Naive thymus-derived CD4-positive, alpha-beta T cell (primary cell): ENCODE measurements at regions not wholly inside any gene's neighbourhood (a gene's known extent, or its start where the extent isn't known, plus 50 kb on each side); places are given as distances from the start of the nearest gene placed in this dataset.

ENCODE experiments used
- ATAC-seq: fragments of 150-1000 bp; cut with Tn5 transposase; 2 replicates; pipeline ENCODE4 v1.10.0; 2021; ENCODE audit warnings: mild to moderate bottlenecking, moderate library complexity
- CTCF ChIA-PET: fragments of 350-600 bp; sonication (Branson Sonifier 250); formaldehyde crosslinking; loops from one replicate; lab custom pipeline; 2021; ENCODE audit warnings: antibody characterized with exemption; lab: Charles Lee
- POLR2A ChIA-PET: fragments of 350-600 bp; sonication (Branson Sonifier 250); formaldehyde crosslinking; loops from one replicate; lab custom pipeline; 2021; ENCODE audit warnings: antibody characterized with exemption, inconsistent platforms; lab: Charles Lee
- DNase-seq, 9 donors: peaks; one replicate each; pipeline versions ENCODE4 v3.0.0 to v3.0.0-alpha.2; 2020 to 2022; ENCODE audit warnings: mixed read lengths in 1 of 9
- H3K27ac ChIP-seq: one replicate; pipeline ENCODE4 v1.7.0; 2013; ENCODE audit warnings: mild to moderate bottlenecking, low read depth, low read length, moderate library complexity
- H3K27me3 ChIP-seq, 2 donors: one replicate each; pipeline ENCODE4 v1.7.0; 2013; ENCODE audit warnings: low read length in 2 of 2, mild to moderate bottlenecking in 2 of 2, moderate library complexity in 2 of 2; ENCODE audit not compliant: control insufficient read depth in 2 of 2, insufficient read depth in 2 of 2
- H3K36me3 ChIP-seq, 3 experiments: 1 replicate in 2 of 3; 2 replicates in 1 of 3; pipeline ENCODE4 v1.7.0; 2013; ENCODE audit warnings: low read length in 3 of 3, mild to moderate bottlenecking in 3 of 3, moderate library complexity in 1 of 3; ENCODE audit not compliant: insufficient read depth in 3 of 3, control insufficient read depth in 2 of 3
- H3K4me1 ChIP-seq, 2 donors: one replicate each; pipeline ENCODE4 v1.7.0; 2013; ENCODE audit warnings: low read length in 2 of 2, mild to moderate bottlenecking in 2 of 2, moderate library complexity in 1 of 2; ENCODE audit not compliant: control insufficient read depth in 2 of 2, insufficient read depth in 2 of 2
- H3K4me3 ChIP-seq: 2 replicates; pipeline ENCODE4 v1.7.0; 2013; ENCODE audit warnings: mild to moderate bottlenecking, low read length
- H3K9me3 ChIP-seq, 3 experiments: 1 replicate in 2 of 3; 2 replicates in 1 of 3; pipeline ENCODE4 v1.7.0; 2013; ENCODE audit warnings: low read length in 3 of 3; ENCODE audit not compliant: control insufficient read depth in 2 of 3
- H3K27ac Mint-ChIP-seq, 9 donors: one replicate each; pipeline ENCODE4 v1.8.0; 2020 to 2022; ENCODE audit warnings: mixed read lengths in 9 of 9, mild to moderate bottlenecking in 8 of 9, moderate library complexity in 5 of 9, inconsistent platforms in 2 of 9
- H3K27me3 Mint-ChIP-seq, 5 donors: one replicate each; pipeline ENCODE4 v1.8.0; 2021 to 2022; ENCODE audit warnings: mixed read lengths in 5 of 5, mild to moderate bottlenecking in 1 of 5
- H3K36me3 Mint-ChIP-seq, 5 donors: one replicate each; pipeline ENCODE4 v1.8.0; 2020 to 2022; ENCODE audit warnings: mixed read lengths in 5 of 5, mild to moderate bottlenecking in 3 of 5, inconsistent platforms in 1 of 5
- H3K4me1 Mint-ChIP-seq, 7 donors: one replicate each; pipeline ENCODE4 v1.8.0; 2020 to 2022; ENCODE audit warnings: mixed read lengths in 7 of 7, mild to moderate bottlenecking in 3 of 7, inconsistent platforms in 1 of 7
- H3K4me3 Mint-ChIP-seq, 10 donors: one replicate each; pipeline ENCODE4 v1.8.0; 2020 to 2022; ENCODE audit warnings: mild to moderate bottlenecking in 10 of 10, mixed read lengths in 10 of 10, moderate library complexity in 6 of 10, inconsistent platforms in 2 of 10
- H3K9me3 Mint-ChIP-seq, 11 donors: one replicate each; pipeline ENCODE4 v1.8.0; 2020 to 2022; ENCODE audit warnings: mixed read lengths in 11 of 11, mild to moderate bottlenecking in 4 of 11, inconsistent platforms in 1 of 11, moderate library complexity in 1 of 11
- intact Hi-C, 2 donors: fragments of 100-400 bp; cut with micrococcal nuclease; formaldehyde crosslinking; loops; one replicate each; pipeline ENCODE4 v1.15.1; 2023

DNA sequence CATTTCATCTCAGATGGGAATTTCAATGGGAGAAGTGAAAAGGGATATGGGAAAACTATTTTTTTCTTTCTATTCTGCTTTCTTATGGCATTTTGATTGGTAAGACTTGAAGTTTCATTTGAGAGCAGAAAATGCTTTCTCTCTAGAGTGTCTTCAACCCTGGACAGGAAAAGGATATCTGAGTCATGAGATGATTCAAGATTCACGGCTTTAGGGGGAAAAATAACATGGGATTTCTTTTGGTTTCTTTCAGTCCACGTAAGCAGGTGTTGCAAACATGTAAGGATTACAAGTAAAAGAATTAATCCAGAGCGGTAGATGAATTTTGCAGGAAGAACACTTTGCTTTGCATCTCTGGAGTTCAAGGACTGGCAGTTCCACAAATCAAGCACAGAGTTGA is 1001.0 kb upstream of the TENM4 start:
- Histone ChIP-seq H3K4me3 (no peak overlapping the region), H3K27me3 (no peaks in the 10 kb centered on the region), H3K27ac (no peak overlapping the region), H3K36me3 (no peaks in the 10 kb centered on the region), H3K4me1 (no peaks in the 10 kb centered on the region), H3K9me3 (no peaks in the 10 kb centered on the region)
- Mint-ChIP-seq H3K4me1 (no peaks in the 10 kb centered on the region), H3K36me3 (no peaks in the 10 kb centered on the region), H3K9me3 (peaks cover 0 to 20% (median 14%) of the 10 kb centered on the region in 11 donors), H3K27me3 (no peaks in the 10 kb centered on the region), H3K4me3 (no peak overlapping the region), H3K27ac (no peak overlapping the region)
- DNase-seq (no peak), ATAC-seq (no peak)
- ChIA-PET POLR2A (no interaction called here), CTCF (no interaction called here)
- intact Hi-C loops, result no loop called here

DNA sequence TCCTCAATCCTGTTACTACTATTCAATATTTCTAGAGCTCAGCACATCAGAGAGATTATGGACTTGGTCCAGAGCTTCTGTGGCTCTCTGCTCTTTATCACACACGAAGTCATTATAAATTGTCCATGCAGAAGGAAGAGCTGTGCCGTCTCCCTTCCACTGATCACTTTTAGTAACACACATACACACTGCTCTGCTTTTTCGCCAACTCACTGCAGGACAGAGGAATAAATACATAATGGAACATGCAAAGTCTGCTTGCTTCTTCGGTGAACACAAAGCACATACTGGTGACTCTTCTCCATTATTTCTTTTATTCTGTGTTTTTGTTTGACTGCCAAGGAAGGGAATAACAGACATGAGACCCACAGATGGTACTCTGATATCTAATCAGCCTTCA is 1000.0 kb upstream of the TENM4 start:
- no peaks in the 10 kb centered on the region for H3K4me1 Mint-ChIP-seq

DNA sequence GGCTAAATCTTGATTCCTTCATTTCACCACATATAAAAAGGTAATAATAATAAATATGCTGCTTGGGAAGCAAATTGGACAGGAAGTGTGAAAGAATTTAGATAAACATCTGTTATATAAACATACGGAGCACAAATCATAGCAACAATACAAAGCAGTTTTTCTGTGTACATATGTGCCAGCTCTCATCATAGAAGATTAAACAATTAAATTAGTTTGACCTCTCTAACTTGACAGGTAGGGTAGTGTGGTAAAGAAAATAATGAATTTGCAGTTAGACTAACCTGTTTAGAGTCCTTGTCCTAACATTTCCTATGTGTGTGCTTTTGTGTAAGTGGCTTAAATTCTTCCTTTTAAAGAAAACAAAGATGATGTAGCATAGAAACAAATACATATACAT is 995.7 kb upstream of the TENM4 start:
- Mint-ChIP-seq H3K4me3 (no peak overlapping the region), H3K27ac (no peak overlapping the region), H3K9me3 (peaks cover 4 to 24% (median 13%) of the 10 kb centered on the region in 11 donors), H3K4me1 (no peaks in the 10 kb centered on the region), H3K36me3 (no peaks in the 10 kb centered on the region), H3K27me3 (no peaks in the 10 kb centered on the region)
- no peak overlapping the region for H3K27ac ChIP-seq
- no peaks in the 10 kb centered on the region for H3K4me1 ChIP-seq
- DNase-seq, result no peak
- intact Hi-C loops, result no loop called here
- no peaks in the 10 kb centered on the region for H3K9me3 ChIP-seq
- no peak overlapping the region for H3K4me3 ChIP-seq
- ATAC-seq, result no peak
- ChIA-PET CTCF (interaction anchor here (0.6 kb wide), 1 partner anchor 829 kb away, joined by 3 read pairs; no protein-coding TSS in a partner anchor), POLR2A (no interaction called here)
- no peaks in the 10 kb centered on the region for H3K36me3 ChIP-seq
- no peaks in the 10 kb centered on the region for H3K27me3 ChIP-seq

More for the DNA sequence above, 1000.0 kb upstream of the TENM4 start:
- Mint-ChIP-seq H3K27me3 (no peaks in the 10 kb centered on the region), H3K9me3 (peaks cover 0 to 11% (median 7%) of the 10 kb centered on the region in 11 donors), H3K36me3 (no peaks in the 10 kb centered on the region), H3K4me3 (no peak overlapping the region), H3K27ac (no peak overlapping the region)
- H3K4me3 ChIP-seq, result no peak overlapping the region
- ATAC-seq (no peak), DNase-seq (no peak)
- ChIA-PET CTCF (no interaction called here), POLR2A (no interaction called here)
- no peak overlapping the region for H3K27ac ChIP-seq
- no peaks in the 10 kb centered on the region for H3K36me3 ChIP-seq
- no peaks in the 10 kb centered on the region for H3K9me3 ChIP-seq
- no peaks in the 10 kb centered on the region for H3K27me3 ChIP-seq
- intact Hi-C loops, result no loop called here
- H3K4me1 ChIP-seq, result no peaks in the 10 kb centered on the region

DNA sequence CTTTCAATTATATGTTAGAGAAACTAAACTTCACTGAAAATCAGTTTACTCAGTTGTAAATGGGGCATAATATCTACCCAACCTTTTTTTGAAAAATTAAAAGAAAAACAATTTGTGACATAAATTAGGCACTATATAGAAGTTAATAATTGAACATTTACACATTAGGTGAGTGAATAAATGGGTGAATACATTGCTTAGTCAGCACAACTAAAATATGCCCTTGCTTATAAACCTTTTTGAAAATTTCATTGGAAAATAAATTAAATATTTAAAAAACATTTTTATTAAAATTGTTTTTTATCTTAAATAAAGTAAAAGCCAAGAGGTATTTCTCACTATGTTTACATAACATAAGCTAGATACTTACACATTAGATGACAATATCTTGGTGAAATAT is 994.5 kb upstream of the TENM4 start:
- POLR2A ChIA-PET, result interaction anchor here (0.8 kb wide), 1 partner anchor 363 kb away, joined by 4 read pairs; no protein-coding TSS in a partner anchor

DNA sequence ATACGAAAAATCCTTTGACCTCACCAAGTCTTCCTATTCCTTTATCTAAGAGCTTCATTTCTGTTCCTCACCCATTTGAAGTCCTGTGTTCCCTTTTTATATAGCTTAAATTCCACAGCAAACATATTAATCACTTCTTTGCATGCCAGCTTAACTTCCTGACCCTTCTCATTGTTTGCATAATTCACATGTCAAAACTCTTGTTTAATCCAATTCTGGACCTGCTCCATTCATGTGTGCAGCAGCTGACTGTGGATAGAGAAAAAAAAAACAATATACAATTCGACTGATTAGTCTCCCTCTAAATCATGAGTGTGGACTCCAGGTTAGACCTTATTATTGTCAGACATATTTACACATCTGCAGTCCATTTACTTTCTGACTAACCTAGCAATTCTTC is 991.2 kb upstream of the TENM4 start:
- Mint-ChIP-seq H3K27me3 (no peaks in the 10 kb centered on the region), H3K27ac (no peak overlapping the region), H3K36me3 (no peaks in the 10 kb centered on the region), H3K4me3 (no peak overlapping the region), H3K4me1 (no peaks in the 10 kb centered on the region), H3K9me3 (peaks cover 2 to 28% (median 15%) of the 10 kb centered on the region in 11 donors)
- no peak overlapping the region for H3K27ac ChIP-seq
- no peaks in the 10 kb centered on the region for H3K36me3 ChIP-seq
- ChIA-PET POLR2A (no interaction called here), CTCF (no interaction called here)
- H3K27me3 ChIP-seq, result no peaks in the 10 kb centered on the region
- no peaks in the 10 kb centered on the region for H3K4me1 ChIP-seq
- H3K4me3 ChIP-seq, result no peak overlapping the region
- ATAC-seq, result no peak
- H3K9me3 ChIP-seq, result no peaks in the 10 kb centered on the region
- no peak for DNase-seq
- intact Hi-C loops, result no loop called here

More for the DNA sequence above, 994.5 kb upstream of the TENM4 start:
- Histone ChIP-seq H3K4me1 (no peaks in the 10 kb centered on the region), H3K27me3 (no peaks in the 10 kb centered on the region), H3K9me3 (no peaks in the 10 kb centered on the region), H3K4me3 (no peak overlapping the region), H3K27ac (no peak overlapping the region), H3K36me3 (no peaks in the 10 kb centered on the region)
- no peak overlapping the region for H3K27ac Mint-ChIP-seq
- no peaks in the 10 kb centered on the region for H3K4me1 Mint-ChIP-seq
- peaks cover 5 to 27% (median 14%) of the 10 kb centered on the region in 11 donors for H3K9me3 Mint-ChIP-seq
- DNase-seq, result no peak
- no peaks in the 10 kb centered on the region for H3K36me3 Mint-ChIP-seq
- H3K27me3 Mint-ChIP-seq, result no peaks in the 10 kb centered on the region
- no peak overlapping the region for H3K4me3 Mint-ChIP-seq
- no peak for ATAC-seq
- intact Hi-C loops, result no loop called here
- CTCF ChIA-PET, result no interaction called here

DNA sequence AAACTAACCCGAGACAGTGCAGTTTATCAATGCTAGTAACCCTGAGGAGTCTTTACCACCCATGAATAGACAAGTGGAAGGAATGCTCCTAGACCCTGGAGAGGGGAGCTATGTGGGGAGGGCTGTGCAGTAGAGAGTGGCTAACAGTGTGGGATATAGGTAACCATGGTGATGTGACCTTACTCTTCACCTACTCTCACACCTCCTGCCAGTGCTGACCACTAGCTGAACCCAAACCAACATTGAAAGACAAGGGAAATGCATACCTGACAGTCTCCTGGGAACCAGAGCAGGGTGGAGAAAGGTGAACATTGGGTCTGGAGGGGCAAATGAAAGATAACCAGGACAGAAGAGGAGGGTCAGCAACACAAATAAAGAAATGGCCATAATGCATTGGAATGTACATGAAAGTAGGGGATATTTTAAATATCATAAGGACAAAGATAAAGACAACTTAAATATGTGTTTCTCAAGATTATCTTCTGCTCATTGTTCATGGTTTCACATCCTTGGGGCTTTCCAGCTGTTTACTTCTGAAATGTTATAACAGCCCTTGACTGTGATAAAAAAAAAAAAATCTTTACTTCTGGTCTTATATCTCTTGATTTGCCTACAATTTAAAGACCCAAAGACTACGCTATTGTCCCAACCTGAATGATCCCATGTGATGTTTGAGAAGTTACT is 983.3 kb upstream of the TENM4 start:
- no peak overlapping the region for H3K27ac Mint-ChIP-seq
- peaks cover 0 to 22% (median 7%) of the 10 kb centered on the region in 11 donors for H3K9me3 Mint-ChIP-seq
- ChIA-PET POLR2A (no interaction called here), CTCF (no interaction called here)
- Histone ChIP-seq H3K27me3 (no peaks in the 10 kb centered on the region), H3K36me3 (no peaks in the 10 kb centered on the region), H3K9me3 (no peaks in the 10 kb centered on the region), H3K4me3 (no peak overlapping the region), H3K4me1 (no peaks in the 10 kb centered on the region), H3K27ac (no peak overlapping the region)
- H3K36me3 Mint-ChIP-seq, result no peaks in the 10 kb centered on the region
- no peak for DNase-seq
- no peak overlapping the region for H3K4me3 Mint-ChIP-seq
- H3K27me3 Mint-ChIP-seq, result no peaks in the 10 kb centered on the region
- intact Hi-C loops, result no loop called here
- no peaks in the 10 kb centered on the region for H3K4me1 Mint-ChIP-seq
- no peak for ATAC-seq

DNA sequence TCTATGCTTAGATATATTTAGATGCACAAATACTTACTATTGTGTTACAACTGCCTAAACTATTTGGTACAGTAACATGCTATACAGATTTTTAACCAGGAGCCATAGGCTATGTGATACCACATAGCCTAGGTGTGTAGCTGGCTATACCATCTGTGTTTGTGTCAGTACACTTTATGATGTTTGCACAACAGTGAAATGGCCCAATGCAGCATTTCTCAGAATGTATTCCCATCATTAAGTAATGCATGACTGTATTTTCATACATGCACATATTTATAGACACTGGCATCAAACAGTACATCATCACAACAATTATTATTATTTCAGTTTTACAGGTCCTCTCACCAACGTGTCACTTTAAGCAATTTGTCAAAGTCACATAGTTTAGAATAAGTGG is 979.5 kb upstream of the TENM4 start:
- H3K4me3 ChIP-seq, result no peak overlapping the region
- H3K36me3 ChIP-seq, result no peaks in the 10 kb centered on the region
- ATAC-seq (no peak), DNase-seq (no peak)
- H3K27me3 ChIP-seq, result no peaks in the 10 kb centered on the region
- ChIA-PET POLR2A (no interaction called here), CTCF (no interaction called here)
- Mint-ChIP-seq H3K27me3 (no peaks in the 10 kb centered on the region), H3K9me3 (peaks cover 0 to 30% (median 4%) of the 10 kb centered on the region in 11 donors), H3K27ac (no peak overlapping the region), H3K4me3 (no peak overlapping the region), H3K36me3 (no peaks in the 10 kb centered on the region), H3K4me1 (no peaks in the 10 kb centered on the region)
- H3K27ac ChIP-seq, result no peak overlapping the region
- no peaks in the 10 kb centered on the region for H3K9me3 ChIP-seq
- intact Hi-C loops, result no loop called here
- no peaks in the 10 kb centered on the region for H3K4me1 ChIP-seq
